GM23338 (cell line): ENCODE measurements at regions not wholly inside any gene's neighbourhood (a gene's known extent, or its start where the extent isn't known, plus 50 kb on each side); places are given as distances from the start of the nearest gene placed in this dataset.

Experiments used
- ETS1 ChIP-seq: IDR thresholded peaks from 2 replicates; pipeline ENCODE4 v1.6.1; 2016; ENCODE audit warnings: antibody characterized with exemption
- JUNB ChIP-seq: IDR thresholded peaks from one replicate; pipeline ENCODE4 v1.6.1; 2016; ENCODE audit warnings: antibody characterized with exemption; ENCODE audit not compliant: unreplicated experiment
- POLR2AphosphoS5 ChIP-seq: IDR thresholded peaks from 2 replicates; pipeline ENCODE4 v1.6.1; 2016; ENCODE audit warnings: antibody characterized with exemption, low read depth
- STAT1 ChIP-seq: IDR thresholded peaks from one replicate; pipeline ENCODE4 v1.6.1; 2016; ENCODE audit warnings: antibody characterized with exemption; ENCODE audit not compliant: unreplicated experiment
- ZNF114 ChIP-seq: fragments of 250-450 bp; sonication (Bioruptor Pico); IDR thresholded peaks from 2 replicates; pipeline ENCODE4 v1.5.0; 2020; ENCODE audit warnings: mild to moderate bottlenecking, moderate library complexity
- ZNF331 ChIP-seq: fragments of 250-450 bp; sonication (Bioruptor Pico); IDR thresholded peaks from 2 replicates; pipeline ENCODE4 v1.5.0; 2020; ENCODE audit warnings: low read depth, mild to moderate bottlenecking, moderate library complexity
- TF ChIP-seq, protein P1 (sequence below): fragments of 250-450 bp; sonication (Bioruptor Pico); IDR thresholded peaks from 2 replicates; pipeline ENCODE4 v1.5.0; 2020; ENCODE audit warnings: mild to moderate bottlenecking, moderate library complexity
- TF ChIP-seq, protein P2 (sequence below), 2 experiments: fragments of 200-600 bp in 1 of 2; sonication (generic) in 1 of 2; conservative IDR thresholded peaks; 2 replicates each; pipeline versions ENCODE4 v1.5.1 to v1.6.1; 2016 to 2017; ENCODE audit warnings: antibody characterized with exemption in 2 of 2, low read depth in 2 of 2, mild to moderate bottlenecking in 2 of 2, moderate library complexity in 1 of 2

DNA sequence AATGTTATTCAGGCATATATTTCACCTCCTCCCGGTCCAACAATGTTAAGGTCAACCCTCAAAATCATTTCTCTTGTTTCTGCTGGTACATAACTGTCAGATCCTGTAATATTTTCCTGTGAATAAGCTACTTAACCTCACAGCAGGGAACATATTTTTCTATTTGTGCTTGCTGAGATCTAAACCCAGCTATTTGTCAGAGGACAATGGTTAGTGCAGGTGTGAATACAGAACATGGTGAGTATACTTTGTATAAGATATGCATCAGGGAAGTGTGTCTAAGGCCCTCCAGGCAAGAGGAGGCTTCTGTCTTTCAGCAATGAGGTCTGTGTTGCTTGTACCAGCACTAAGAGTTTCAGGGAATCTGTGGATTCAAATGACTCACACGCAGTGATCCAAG is 970.6 kb downstream of the NCAM2 start (continued):
- TF ChIP-seq, protein P1, sequence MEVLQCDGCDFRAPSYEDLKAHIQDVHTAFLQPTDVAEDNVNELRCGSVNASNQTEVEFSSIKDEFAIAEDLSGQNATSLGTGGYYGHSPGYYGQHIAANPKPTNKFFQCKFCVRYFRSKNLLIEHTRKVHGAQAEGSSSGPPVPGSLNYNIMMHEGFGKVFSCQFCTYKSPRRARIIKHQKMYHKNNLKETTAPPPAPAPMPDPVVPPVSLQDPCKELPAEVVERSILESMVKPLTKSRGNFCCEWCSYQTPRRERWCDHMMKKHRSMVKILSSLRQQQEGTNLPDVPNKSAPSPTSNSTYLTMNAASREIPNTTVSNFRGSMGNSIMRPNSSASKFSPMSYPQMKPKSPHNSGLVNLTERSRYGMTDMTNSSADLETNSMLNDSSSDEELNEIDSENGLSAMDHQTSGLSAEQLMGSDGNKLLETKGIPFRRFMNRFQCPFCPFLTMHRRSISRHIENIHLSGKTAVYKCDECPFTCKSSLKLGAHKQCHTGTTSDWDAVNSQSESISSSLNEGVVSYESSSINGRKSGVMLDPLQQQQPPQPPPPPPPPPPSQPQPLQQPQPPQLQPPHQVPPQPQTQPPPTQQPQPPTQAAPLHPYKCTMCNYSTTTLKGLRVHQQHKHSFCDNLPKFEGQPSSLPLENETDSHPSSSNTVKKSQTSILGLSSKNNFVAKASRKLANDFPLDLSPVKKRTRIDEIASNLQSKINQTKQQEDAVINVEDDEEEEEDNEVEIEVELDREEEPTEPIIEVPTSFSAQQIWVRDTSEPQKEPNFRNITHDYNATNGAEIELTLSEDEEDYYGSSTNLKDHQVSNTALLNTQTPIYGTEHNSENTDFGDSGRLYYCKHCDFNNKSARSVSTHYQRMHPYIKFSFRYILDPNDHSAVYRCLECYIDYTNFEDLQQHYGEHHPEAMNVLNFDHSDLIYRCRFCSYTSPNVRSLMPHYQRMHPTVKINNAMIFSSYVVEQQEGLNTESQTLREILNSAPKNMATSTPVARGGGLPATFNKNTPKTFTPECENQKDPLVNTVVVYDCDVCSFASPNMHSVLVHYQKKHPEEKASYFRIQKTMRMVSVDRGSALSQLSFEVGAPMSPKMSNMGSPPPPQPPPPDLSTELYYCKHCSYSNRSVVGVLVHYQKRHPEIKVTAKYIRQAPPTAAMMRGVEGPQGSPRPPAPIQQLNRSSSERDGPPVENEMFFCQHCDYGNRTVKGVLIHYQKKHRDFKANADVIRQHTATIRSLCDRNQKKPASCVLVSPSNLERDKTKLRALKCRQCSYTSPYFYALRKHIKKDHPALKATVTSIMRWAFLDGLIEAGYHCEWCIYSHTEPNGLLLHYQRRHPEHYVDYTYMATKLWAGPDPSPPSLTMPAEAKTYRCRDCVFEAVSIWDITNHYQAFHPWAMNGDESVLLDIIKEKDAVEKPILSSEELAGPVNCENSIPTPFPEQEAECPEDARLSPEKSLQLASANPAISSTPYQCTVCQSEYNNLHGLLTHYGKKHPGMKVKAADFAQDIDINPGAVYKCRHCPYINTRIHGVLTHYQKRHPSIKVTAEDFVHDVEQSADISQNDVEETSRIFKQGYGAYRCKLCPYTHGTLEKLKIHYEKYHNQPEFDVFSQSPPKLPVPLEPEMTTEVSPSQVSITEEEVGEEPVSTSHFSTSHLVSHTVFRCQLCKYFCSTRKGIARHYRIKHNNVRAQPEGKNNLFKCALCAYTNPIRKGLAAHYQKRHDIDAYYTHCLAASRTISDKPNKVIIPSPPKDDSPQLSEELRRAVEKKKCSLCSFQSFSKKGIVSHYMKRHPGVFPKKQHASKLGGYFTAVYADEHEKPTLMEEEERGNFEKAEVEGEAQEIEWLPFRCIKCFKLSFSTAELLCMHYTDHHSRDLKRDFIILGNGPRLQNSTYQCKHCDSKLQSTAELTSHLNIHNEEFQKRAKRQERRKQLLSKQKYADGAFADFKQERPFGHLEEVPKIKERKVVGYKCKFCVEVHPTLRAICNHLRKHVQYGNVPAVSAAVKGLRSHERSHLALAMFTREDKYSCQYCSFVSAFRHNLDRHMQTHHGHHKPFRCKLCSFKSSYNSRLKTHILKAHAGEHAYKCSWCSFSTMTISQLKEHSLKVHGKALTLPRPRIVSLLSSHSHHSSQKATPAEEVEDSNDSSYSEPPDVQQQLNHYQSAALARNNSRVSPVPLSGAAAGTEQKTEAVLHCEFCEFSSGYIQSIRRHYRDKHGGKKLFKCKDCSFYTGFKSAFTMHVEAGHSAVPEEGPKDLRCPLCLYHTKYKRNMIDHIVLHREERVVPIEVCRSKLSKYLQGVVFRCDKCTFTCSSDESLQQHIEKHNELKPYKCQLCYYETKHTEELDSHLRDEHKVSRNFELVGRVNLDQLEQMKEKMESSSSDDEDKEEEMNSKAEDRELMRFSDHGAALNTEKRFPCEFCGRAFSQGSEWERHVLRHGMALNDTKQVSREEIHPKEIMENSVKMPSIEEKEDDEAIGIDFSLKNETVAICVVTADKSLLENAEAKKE (CRISPR knock-in tag) = no peak
- TF ChIP-seq ZNF331 (CRISPR knock-in tag) (no peak), STAT1 (no peak), POLR2AphosphoS5 (no peak), JUNB (no peak), ETS1 (no peak), ZNF114 (CRISPR knock-in tag) (no peak)
- TF ChIP-seq, protein P2, sequence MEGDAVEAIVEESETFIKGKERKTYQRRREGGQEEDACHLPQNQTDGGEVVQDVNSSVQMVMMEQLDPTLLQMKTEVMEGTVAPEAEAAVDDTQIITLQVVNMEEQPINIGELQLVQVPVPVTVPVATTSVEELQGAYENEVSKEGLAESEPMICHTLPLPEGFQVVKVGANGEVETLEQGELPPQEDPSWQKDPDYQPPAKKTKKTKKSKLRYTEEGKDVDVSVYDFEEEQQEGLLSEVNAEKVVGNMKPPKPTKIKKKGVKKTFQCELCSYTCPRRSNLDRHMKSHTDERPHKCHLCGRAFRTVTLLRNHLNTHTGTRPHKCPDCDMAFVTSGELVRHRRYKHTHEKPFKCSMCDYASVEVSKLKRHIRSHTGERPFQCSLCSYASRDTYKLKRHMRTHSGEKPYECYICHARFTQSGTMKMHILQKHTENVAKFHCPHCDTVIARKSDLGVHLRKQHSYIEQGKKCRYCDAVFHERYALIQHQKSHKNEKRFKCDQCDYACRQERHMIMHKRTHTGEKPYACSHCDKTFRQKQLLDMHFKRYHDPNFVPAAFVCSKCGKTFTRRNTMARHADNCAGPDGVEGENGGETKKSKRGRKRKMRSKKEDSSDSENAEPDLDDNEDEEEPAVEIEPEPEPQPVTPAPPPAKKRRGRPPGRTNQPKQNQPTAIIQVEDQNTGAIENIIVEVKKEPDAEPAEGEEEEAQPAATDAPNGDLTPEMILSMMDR (conservative IDR thresholded peaks at IDR 0.05; ENCODE audit: low read depth in 2 of 2) = no peak
